ENCODE measurements at regions not wholly inside any gene's neighbourhood (a gene's known extent, or its start where the extent isn't known, plus 50 kb on each side); places are given as distances from the start of the nearest gene placed in this dataset.

DNA sequence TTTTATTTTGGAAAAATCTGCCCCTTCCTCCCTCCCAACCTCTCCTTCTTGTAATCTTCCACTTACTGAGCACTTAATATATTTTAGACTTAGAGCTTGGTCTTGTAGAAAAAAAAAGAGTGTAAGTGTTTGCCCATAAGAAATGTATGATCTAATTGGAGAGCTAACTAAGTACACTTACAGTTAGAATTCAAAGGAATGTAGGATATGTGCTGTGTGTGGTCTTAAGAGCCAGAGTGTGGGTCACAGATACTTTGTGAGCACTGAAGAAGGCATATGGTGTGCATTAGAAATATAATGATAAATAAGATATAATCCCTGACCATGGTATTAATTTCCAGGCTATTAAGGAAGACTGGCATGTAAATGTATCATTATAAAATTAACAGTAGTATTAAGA is 91.8 kb upstream of the ZNF521 start:
- DNase-seq (ENCODE audit: low read depth): no peak

DNA sequence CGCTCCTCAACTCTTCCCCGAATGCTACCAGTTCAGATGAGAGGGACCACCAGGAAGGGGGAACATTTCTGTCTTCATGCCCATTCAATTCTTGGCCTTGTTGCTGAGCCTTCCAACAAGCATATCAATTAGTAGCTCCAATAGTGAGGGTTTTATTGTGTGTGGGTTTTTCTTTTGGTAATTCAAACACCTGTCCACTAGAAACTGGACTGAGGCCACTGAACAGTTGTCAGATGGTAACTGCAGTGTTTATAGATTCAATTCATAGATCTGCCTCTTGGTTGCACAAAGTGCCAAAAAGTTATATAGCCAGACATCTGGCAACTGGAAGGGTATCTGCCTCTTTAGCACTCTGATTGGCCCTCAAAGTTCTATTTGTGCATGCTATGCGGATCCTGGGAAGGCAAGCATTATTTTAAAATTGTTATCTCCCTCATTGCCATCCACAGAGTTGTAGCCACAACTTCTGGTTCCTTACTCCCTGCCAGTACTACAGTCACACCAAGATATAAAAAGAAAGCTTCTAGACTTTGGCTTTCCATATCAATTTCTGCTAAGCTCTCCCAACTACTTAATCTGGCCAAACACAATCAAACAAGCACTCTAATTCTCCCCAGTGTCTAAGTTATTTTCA is 83.3 kb upstream of the ZNF521 start:
- no peak for DNase-seq (ENCODE audit: low read depth)

DNA sequence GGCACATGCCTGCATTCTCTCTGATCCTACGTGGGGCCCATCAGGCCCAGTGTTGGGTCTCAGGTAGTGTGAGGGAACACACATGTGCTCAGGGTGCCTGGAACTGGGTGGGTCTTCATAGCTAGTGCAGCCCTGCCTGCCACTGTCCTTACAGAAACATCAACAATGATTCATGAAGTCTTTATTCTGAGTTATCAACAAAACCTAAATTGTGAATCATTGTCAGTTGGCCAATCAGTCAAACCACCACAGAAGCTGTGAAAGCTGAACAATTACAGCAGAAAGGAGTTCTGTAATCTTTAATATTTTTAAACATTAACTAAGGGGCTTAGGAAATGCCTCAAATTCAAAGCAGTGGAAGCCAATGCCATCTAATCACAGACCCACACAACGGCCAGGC is 82.8 kb upstream of the ZNF521 start:
- DNase-seq (ENCODE audit: low read depth): no peak

DNA sequence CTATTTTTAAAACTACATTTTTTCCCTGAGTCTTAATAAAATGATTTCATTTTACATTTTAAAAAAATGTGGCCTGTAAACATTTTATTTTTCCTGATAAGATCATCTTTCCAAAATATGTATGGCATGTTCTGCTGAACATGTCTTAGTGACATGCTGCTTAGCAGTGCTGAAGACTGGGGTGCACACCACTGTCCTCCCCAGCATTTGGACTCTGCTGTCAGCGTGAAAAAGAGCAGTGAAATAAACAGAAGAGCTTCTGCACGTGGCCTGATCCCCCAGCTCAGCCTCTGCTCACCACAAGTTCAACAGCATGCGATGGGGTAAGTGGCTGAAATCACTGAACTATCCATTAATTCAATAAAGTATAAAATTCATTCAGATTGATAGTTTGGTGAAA is 81.6 kb upstream of the ZNF521 start:
- DNase-seq (ENCODE audit: low read depth): no peak

DNA sequence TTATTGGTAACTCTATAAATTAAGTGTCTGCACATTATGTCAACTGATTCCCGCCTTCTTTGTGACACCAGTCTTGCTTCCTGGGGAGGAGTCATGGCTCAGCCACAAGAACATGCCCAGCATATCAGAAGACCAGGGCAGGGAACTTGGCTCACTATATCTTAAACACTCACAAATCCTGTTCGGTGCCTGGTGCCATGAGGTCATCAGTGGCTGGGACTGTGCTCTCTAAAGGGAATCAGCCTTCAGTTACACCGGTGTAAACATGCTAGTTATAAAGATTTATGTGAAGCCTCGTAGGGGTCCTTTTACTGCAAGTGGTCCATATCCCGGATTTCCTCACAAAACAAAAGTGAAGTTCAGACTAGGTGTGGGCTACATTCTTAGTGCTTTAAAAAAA is 73.1 kb upstream of the ZNF521 start:
- no peak for DNase-seq (ENCODE audit: low read depth)

DNA sequence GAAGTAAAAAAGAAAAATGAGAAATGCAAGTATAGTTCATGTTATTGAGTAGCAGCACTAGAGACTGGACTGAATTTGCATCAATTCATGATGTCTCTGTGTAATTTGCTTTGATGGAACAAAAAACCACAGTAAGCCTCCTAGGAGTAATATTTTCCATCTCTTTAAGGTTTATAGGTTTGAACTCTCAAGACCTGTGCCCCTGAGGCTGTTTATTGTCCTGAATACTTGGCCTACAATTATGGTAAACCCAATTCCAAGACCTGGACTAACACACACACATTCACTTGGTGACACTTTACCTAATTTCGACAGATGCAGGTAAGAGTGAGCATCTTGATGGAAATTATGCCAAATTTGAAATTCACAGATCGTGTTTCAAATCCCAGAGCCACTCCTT is 71.8 kb upstream of the ZNF521 start:
- DNase-seq (ENCODE audit: low read depth): no peak

DNA sequence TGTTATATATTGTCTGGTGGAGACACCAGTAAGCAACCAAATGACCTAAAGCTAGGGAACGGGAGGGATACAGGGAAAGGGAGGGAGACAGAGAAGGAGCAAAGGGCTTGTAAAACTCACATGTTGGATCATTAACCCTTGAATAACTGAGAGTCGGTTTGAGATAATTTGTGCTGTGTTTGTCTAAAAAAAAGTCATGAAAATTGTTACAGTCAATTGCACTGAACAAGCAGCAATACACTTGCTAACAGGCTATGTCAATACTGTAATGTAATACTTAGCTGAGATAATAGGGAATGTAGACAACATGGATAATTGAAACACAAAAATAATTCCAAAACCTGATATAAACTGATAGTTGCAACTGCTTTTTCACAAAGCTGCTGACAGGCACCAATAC is 71.3 kb upstream of the ZNF521 start:
- no peak for DNase-seq (ENCODE audit: low read depth)

DNA sequence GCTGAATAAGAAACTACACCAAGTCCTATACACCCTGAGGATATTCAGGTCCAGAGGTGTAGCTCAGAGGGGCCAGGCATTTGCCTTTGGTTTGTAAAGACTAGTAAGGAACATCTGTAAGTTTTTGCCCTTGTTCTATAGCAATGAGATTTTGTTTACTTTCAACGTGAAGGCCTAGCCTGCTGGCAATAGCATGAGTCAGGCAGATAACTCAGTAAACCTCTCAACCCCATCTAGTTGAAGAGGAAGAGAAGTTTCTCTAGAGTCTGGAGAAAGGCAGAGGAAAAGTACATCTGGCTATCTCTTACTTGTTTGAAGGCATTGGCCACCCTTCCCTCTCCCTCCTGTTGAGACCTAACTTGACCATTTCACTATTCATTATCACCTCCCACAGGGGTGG is 70.3 kb upstream of the ZNF521 start:
- DNase-seq (ENCODE audit: low read depth): no peak

DNA sequence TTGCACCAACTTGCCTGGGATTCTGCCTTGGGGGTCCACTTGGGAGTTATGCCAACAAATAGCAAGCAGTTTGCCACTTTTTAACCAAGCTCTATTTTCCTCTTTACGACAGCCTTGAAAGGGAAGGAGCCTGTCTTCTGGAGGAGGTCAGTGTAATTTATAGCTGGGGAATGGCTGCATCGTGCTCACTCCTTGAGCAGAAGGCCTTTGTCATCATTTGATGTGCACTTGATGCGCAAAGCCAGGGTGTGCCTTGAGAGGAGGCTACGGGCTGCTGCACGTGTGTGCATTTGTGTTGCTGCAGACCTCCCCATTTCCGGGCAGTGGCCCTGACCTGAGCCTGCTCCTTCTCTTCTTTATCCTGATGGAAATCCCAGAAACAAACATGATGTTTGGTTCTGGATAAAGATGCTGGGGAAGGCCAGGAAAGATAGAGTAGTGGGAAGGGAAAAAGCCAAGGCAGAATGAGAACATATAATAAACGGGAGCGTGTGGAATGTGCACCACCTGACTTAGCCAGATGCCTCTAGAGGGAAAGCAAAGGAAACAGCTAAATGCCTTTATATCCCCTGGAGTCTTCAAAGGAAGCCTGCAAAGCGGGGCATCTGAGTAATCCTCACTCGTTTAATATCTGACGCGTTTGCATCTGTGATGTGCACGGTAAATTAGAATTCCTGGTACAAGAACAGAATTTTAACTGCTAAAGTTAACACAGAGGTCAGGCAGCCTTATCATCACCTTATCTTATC is 68.3 kb upstream of the ZNF521 start:
- no peak for DNase-seq (ENCODE audit: low read depth)

DNA sequence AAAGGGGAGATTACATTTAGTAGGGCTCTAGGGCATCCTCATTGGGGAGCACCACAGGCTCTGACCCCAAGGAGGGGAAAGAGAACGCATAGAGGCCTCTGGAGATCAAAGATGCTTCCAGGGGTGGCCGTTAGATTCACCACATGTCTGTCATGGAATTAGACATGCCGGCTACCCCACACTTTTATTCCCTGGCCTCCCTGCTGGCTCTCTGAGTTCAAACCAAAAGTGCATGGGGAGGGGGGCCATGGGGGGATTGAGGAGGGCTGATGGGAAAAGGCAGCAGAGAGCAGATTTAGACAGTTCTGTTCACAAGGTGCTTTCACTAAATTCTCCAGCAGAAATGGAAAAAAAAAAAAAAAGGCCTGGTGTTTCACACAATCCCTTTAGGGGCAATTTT is 64.4 kb upstream of the ZNF521 start:
- no peak for DNase-seq (ENCODE audit: low read depth)

DNA sequence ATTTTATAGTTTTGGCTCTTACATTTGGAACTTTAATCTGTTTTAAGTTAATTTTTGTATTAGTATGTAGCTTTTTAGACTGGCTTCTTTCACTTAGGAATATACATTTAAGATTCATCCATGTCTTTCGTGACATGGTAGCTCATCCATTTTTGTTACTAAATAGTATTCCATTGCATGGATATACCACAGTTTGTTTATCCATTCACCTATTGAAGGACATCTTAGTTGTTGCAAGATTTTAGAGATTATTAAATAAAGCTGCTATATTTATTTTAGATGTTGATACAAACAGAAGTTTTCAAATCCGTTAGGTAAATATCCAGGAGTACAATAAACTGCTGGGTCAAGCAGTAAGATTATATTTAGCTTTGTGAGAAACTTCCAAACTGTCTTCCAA is 58.0 kb upstream of the ZNF521 start:
- no peak for DNase-seq (ENCODE audit: low read depth)

DNA sequence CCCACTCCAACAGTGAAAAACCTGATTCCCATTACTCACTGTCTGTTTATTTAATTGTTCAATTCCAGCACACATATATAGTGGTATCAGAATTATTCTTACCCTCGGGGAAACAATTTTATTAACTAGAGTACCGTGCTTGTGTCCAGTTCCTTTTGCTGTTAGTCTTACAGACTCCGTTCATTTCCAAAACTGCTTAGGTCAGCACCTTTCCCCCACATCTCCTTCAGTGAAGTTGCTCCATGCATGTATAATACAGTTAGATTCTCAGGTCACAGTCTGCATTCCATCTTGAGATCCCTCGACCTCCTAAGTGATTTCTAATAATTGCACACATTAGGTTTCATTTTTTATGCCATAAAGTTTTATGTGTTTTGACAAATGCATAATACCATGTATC is 56.3 kb upstream of the ZNF521 start:
- no peak for DNase-seq (ENCODE audit: low read depth)

All from activated T-helper 1 cell treated with Interleukin-2 at 50 U/mL for 16 hours (primary cell).